Transverse colon (tissue), 4 donors: ENCODE measurements at regions not wholly inside any gene's neighbourhood (a gene's known extent, or its start where the extent isn't known, plus 50 kb on each side); places are given as distances from the start of the nearest gene placed in this dataset.

Source experiments
- POLR2A ChIP-seq: fragments of 450-650 bp; IDR thresholded peaks from one replicate; pipeline ENCODE4 v1.6.1; 2016; ENCODE audit warnings: antibody characterized with exemption, mild to moderate bottlenecking, moderate library complexity
- POLR2AphosphoS5 ChIP-seq, 3 donors: sonication (generic); formaldehyde crosslinking; IDR thresholded peaks; one replicate each; pipeline ENCODE4 v1.6.1; 2016; ENCODE audit warnings: antibody characterized with exemption in 3 of 3
- TF ChIP-seq, protein P1 (sequence below), 5 experiments: fragments of 200-600 bp in 3 of 5; fragments of 450-650 bp in 2 of 5; sonication (generic) in 3 of 5; IDR thresholded peaks; 1 replicate in 2 of 5; 2 replicates in 3 of 5; pipeline ENCODE4 v1.5.1; 2016 to 2017; ENCODE audit warnings: antibody characterized with exemption in 5 of 5, inconsistent platforms in 3 of 5, mild to moderate bottlenecking in 2 of 5, moderate library complexity in 1 of 5

- TF ChIP-seq, protein P1, sequence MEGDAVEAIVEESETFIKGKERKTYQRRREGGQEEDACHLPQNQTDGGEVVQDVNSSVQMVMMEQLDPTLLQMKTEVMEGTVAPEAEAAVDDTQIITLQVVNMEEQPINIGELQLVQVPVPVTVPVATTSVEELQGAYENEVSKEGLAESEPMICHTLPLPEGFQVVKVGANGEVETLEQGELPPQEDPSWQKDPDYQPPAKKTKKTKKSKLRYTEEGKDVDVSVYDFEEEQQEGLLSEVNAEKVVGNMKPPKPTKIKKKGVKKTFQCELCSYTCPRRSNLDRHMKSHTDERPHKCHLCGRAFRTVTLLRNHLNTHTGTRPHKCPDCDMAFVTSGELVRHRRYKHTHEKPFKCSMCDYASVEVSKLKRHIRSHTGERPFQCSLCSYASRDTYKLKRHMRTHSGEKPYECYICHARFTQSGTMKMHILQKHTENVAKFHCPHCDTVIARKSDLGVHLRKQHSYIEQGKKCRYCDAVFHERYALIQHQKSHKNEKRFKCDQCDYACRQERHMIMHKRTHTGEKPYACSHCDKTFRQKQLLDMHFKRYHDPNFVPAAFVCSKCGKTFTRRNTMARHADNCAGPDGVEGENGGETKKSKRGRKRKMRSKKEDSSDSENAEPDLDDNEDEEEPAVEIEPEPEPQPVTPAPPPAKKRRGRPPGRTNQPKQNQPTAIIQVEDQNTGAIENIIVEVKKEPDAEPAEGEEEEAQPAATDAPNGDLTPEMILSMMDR (IDR thresholded peaks at IDR 0.05): no peak
- no peak for TF ChIP-seq POLR2AphosphoS5 (IDR thresholded peaks at IDR 0.05)
- no peak for TF ChIP-seq POLR2A
These were observed 561.7 kb downstream of the DIAPH3 start for GRCh38 chr13:59601993-59602392.
